H1 (cell line): ENCODE measurements at regions not wholly inside any gene's neighbourhood (a gene's known extent, or its start where the extent isn't known, plus 50 kb on each side); places are given as distances from the start of the nearest gene placed in this dataset.

Source experiments
- CREB1 ChIP-seq: IDR thresholded peaks from 2 replicates; pipeline ENCODE4 v1.6.1; 2012; ENCODE audit warnings: inconsistent platforms
- PHF8 ChIP-seq: fragments of 200-600 bp; sonication (generic); conservative IDR thresholded peaks from 2 replicates; pipeline ENCODE4 v1.7.1; 2012; ENCODE audit warnings: low read depth, mild to moderate bottlenecking, inconsistent platforms, low read length, moderate library complexity
- POU5F1 ChIP-seq: IDR thresholded peaks from 2 replicates; pipeline ENCODE4 v1.6.1; 2011; ENCODE audit warnings: low read depth, mild to moderate bottlenecking, low read length, moderate library complexity

DNA sequence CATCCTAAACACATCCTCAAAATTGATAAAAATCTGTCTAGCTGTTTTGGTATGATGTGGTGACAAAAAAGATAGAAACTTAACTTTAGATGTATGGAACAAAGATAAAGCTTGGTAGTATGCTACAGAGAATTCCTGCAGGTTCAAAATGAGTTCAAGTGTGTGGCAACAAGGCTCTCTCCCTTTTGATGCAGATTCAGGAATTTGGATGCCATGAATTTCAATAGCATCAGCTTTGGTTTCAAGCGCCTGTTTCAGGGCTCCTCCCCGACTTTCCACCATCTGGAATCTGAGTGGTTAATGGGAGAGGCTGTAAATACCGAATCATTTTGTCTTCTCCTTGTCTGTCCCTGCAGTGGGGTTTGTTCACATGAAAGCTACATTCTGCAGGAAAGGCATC, 180.6 kb downstream of the MTX2 start (continued):
- TF ChIP-seq POU5F1 (peak; percentile 64; the same call in 1 of the 2 replicates), CREB1 (no peak), PHF8 (no peak)
